Erythroblast (primary cell): ENCODE measurements at regions not wholly inside any gene's neighbourhood (a gene's known extent, or its start where the extent isn't known, plus 50 kb on each side); places are given as distances from the start of the nearest gene placed in this dataset.

Experiments
- GATA1 ChIP-seq: IDR thresholded peaks from 2 replicates; pipeline ENCODE4 v1.6.1; 2011; ENCODE audit warnings: low read depth, mild to moderate bottlenecking, control low read depth, low read length, moderate library complexity
- POLR2A ChIP-seq: IDR thresholded peaks from 2 replicates; pipeline ENCODE4 v1.6.1; 2011; ENCODE audit warnings: mild to moderate bottlenecking, low read length

GRCh38 chr2:220995581-220995980, 576.5 kb downstream of the EPHA4 start:
- TF ChIP-seq POLR2A (no peak), GATA1 (no peak)
